GM19043 (cell line): ENCODE measurements at regions not wholly inside any gene's neighbourhood (a gene's known extent, or its start where the extent isn't known, plus 50 kb on each side); places are given as distances from the start of the nearest gene placed in this dataset.

Experiments
- ATAC-seq: cut with Tn5 transposase; IDR thresholded peaks from one replicate; pipeline ENCODE4 v1.9.1; 2021; ENCODE audit warnings: low read depth; ENCODE audit not compliant: unreplicated experiment

DNA sequence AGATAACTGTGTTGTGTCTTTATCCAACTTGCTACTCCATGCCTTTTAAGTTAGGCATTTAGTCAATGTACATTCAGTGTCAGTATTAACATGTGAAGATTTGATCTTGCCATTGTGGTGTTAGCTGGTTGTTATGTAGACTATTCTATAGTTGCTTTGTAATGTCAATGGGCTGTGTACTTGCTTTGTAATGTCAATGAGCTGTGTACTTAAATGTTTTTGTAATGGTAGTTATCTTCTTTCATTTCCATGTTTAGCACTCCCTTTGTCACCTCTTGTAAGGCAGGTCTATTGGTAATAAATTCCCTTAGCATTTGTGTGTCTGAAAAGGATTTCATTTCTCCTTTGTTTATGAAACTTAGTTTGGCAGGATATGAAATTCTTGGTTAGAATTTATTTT, 53.4 kb downstream of the MC4R start:
- ATAC-seq: no peak

DNA sequence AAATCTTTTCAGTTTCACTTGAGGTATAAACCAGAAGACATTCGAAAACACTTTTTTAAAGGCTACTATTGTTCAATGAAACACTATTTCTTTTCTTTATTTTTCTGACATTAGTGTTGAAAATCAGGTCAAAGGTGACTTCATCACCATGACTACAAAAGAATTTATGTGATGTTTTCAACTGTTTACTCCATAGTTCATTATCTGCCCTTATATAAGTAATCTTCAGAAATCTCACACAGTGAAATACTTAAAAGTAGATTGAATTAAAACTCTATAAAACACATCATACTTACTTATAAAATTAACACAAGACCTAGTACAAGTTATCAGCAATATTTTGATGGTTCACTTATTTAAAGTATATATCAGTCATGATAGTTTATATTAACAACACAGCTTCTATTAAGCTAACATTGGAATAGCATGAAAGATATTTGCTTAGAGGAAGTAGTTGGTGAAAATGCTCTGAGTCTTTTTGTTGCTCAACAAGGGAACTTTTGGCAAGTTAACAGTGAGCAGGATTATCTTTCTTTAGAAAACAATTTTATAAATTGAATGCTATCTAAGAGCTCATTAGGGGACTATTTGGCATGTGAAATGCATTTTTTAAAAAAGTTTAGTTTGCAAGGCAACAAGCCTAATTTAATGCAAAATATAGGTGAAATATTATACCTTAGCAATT, 60.8 kb downstream of the MC4R start:
- no peak for ATAC-seq

DNA sequence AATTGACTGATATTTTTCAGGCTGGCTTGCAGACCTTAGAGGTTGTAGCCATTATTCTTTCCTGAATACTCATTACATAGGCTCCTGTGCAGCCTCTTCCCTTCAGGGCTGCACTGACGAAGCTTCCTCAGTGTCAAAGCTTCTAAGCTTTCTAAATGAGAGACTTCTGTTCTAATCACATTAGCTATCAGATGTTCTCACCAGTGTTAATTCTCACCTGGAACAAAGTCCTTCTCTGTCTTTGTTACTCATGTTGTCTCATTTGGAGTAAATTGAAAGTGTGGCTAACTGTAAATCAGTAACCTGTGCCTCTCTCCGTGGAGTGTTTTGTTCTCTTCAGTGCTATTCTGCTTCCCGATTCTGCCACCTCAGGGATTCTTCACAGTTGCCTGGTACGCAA, 76.9 kb downstream of the MC4R start:
- no peak for ATAC-seq

DNA sequence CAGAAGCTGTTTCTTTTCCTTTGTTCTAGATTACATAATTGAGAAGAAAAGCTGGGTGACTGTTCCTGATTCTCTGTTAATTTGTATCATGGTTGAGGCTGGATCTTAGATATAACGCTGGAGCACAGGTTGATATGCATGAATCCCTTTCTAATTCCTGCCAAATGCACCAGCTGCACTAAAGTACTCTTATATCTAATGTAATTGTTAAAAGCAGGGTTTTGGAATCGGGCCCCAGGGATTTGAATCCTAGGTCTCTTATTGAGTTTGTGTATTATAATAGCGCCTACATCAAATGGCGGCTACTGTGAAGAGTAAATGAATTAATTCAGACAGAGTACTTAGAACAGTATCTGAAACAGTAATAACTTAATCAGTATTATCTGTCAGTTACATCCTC, 80.4 kb downstream of the MC4R start:
- no peak for ATAC-seq

DNA sequence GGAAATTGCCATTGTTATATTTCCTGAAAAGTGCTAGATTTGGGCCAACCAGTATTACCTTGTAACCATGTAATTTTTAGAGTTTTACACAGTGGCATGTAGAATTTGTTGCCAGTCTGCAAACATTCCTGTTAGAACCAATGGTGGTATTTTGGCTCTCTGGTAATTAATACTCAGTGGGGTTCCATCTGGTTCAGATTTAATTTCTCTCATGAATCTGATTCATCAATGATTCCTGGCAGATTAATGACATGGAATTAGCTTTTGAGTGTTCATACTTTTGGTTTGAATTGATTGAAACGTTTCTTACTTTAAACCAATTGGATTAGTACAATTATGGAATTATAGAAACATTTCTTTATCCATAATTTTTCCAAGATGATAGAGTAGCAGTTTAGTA, 93.2 kb downstream of the MC4R start:
- no peak for ATAC-seq

DNA sequence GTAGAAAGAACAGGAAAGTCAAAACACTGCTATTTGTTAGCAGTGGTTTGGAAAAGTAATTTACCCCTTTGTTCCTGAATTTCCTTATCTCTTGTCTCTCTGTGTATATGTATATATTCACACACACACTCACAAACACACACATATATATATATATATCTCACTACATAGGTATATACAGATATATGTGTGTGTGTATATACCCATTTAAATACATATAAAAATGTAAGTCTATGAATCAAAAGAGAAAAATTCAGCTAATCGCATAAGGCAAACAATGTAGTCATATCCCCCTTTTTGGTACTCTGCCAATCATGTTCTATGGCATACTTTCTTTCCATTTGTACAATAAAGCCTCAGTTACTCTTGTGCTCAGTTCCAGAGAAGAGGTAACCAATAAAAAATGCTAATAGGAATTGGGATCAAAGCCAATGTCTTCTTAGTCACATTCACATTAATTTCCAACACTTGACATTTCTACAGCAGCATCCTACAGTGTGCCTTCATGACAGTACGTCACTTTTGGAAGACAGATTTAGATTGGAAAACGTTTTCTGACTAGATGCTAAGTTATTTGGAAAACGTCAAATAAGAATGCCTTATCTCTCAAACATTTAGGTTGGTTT, 94.6 kb downstream of the MC4R start:
- no peak for ATAC-seq

DNA sequence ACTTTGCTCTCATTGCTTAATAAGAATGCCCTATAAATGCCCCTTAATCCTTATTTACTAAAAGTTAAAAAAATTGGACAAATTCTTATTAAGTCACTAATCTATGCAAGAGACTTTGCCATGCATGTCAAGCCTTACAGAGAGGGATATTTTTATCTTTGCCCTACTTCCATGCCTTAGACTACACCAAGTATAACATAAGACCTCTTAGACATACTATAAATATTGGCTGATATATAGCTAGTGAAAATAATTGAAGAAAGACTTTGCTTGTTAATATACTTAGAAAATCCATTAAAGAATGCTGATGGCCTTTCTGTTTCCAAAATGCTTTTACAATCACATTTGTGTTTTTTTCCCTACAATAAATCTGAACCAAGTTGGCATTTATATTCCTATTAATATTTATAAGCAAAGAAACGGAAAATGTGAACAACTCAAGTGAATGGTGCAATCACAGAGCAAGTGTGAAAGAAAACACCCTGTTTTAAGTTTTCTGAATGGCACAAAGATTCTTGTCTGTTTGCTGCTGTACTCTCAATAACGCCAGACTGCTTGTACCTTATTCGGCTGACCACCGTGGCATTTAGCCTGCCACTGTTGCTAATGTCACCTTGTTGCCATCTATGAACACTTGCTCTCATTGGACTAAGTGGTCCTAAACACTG, 105.0 kb downstream of the MC4R start:
- no peak for ATAC-seq

DNA sequence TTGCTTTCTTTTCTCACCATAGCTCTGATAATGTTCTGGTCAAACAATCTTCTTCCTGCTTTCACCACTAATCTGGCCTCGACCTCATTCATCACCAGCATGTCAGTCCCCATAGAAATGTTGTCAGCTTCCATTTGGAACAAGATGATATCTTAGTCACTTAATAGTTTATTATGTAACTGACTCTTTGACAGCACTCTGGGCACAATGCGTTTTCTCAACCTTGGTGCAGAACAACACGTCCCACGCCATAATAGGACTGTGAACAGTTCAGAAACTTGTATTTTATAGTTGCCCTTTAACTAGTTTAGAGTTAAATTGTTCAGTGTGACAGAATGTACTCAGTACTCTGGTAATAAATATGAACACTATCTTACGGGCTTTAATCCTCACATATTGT, 106.0 kb downstream of the MC4R start:
- ATAC-seq: no peak

DNA sequence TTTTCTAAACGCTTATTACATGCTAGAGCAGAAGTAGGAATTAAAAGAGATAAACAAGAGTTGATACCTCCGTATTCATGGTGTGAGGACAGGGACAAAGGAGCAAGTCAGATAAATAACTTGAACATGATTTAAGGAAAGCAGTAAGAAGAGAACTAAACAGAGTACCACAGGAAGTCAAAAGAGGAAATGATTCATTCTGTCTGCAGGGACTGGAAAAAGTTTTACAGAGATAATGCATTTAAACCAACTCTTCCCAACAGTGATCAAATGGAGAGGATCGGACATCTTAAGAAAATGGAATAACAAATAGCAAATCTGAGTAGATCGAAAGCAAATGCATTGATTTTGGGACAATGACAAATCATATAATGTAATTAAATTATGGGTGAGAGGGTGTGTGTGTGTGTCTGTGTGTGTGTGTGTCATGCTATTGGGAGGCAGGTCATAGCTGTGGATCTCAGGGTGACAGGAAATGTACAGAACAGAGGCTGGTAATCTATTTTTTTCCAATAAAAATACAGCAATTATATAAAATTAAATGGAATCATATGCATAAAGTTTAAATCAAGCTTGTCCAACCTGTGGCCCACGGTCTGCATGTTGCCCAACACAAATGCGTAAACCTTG, 113.4 kb downstream of the MC4R start:
- ATAC-seq: peak; percentile 81

DNA sequence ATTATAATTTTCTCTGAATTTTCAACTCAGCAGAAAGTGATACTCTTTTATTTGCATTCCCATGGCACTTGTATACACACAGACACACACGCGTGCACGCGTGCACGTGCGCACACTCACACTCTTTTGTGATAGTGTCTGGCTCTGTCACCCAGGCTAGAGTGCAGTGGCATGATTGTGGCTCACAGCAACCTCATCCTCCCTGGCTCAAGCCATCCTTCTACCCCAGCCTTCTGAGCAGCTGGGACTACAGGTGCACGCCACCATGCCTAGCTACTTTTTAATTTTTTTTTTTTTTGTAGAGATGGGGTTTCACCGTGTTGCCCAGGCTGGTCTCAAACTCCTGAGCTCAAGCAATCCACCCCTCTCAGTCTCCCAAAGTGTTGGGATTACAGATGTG, 123.2 kb downstream of the MC4R start:
- ATAC-seq: no peak

DNA sequence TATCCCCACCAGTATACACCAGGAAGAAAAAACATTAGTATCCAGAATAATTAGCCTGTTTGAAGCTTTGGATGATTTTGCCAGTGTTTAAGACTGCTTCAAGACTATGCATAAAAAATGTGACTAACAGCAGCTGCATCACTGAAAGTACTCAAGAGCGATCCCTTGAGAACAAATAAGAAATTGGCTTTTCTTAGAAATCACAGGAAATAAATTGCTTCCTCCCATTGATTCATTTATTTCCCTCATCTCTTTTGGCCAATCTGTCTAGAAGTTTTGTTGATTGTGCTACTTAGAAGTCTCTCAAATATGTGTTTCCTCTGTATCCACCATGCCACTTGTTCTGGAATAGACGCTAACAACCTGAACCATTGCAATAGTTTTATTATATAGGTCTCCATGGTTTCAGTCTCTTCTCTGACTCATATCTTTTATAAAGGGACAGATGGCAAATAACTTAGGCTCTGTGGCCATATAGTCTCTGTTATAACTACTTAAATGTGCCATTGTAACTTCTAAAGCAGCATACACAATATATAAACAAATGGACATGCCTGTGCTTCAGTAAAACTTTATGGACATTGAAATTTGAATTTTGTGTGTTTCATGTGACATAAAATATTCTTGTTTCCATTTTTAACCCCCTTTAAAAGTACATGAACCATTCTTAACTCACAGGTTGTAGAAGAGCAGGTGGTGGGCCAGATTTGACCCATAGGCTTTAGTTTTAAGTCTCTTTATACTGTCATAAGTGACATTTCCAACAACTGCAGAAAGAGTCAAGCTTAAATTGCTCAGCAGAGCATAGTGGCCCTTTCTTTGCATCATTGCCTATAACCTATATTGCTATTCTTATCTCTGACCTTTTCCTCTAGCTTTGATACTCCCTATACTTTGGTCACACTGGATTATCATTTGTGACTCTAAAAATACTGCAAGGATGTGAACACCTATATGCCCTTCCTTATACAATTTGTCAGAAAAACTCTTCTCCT, 123.9 kb downstream of the MC4R start:
- ATAC-seq: no peak

DNA sequence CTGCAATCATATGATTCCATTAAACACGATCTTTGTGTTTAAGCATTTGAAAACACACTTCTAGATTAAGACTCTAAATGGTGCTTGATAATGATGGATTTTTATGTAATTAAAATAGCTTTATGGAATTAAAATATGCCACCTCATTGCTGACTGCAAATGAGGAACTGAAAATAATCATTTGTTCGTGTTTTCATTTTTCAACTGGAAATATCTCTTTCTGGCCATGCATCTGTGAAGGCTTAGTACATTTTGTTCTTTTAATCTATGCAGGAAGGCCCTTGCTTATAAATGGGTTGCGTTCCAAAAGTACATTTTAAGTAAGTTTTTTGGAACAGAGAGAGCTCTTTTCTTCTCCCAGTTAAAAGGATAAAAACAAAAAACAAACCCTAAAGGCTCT, 125.5 kb downstream of the MC4R start:
- peak; percentile 56 for ATAC-seq

DNA sequence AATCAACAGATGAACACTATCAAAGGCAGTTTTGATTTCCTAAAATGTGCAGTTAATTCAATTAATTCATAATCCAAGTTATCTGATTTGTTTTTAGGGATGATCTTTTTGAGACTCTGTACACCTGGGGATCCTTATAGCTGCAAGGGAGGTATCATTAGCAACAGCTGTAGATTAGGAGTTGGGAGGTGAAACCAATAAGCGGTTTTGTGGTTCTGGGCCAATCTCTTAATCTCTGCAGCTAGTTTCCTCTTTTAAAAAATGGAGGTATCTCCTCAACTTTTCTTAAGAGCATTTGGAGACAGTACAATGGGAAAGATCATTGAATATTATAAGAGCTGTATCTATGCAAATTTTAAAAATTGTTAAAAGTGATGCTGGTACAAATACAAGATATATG, 126.0 kb downstream of the MC4R start:
- peak; percentile 70 for ATAC-seq

DNA sequence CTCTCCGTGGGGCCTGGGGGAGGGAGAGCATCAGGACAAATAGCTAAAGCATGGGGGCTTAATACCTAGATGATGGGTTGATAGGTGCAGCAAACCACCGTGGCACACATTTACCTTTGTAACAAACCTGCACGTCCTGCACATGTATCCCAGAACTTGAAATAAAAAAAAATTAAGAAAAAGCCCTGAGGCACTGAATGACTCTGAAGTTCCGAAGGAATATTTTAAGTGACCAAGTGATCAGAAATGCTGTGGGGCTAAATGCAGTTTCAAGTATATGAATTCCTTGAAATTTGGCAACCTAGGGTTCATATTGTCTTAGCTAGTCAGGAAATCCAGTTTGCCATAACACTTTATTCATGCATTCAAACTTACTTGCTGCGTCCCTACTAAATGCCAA, 127.5 kb downstream of the MC4R start:
- no peak for ATAC-seq

DNA sequence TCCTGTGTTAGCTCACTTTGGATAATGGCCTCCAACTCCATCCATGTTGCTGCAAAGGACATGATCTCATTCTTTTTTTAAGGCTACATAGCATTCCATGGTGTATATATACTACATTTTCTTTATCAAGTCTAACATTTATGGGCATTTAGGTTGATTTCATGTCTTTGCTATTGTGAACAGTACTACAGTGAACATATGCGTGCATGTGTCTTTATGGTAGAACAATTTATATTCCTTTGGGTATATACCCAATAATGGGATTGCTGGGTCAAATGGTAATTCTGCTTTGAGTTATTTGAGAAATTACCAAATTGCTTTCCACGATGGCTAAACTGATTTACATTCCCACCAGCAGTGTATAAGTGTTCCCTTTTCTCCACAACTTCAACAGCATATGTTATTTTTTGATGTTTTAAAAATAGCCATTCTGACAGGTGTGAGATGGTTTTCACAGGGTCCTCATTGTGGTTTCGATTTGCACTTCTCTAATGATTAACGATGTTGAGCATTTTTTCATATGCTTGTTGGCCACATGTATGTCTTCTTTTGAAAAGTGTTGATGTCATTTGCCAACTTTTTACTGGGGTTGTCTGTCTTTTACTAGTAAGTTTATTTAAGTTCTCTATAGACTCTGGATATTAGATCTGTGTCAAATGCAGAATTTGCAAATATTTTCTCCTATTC, 133.4 kb downstream of the MC4R start:
- peak; percentile 96 for ATAC-seq

DNA sequence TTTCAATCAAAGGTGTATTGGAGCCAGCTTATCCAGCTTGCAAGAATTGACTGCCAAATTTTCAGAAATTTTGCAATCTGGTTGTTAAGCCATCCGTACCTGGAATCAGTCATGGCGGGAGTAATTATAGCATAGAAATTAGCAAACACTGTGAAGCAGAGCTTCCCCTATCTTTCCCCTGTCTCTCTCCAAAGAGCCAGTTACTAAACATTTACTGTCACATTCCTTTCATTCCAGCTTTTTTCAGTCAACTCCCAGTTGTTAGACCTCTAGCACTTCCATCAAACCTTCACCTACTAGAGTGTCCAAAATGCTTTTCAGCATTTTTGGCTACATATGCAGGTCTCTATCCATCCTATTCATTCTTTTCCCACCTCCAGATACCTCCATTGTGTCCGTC, 137.4 kb downstream of the MC4R start:
- ATAC-seq: no peak

DNA sequence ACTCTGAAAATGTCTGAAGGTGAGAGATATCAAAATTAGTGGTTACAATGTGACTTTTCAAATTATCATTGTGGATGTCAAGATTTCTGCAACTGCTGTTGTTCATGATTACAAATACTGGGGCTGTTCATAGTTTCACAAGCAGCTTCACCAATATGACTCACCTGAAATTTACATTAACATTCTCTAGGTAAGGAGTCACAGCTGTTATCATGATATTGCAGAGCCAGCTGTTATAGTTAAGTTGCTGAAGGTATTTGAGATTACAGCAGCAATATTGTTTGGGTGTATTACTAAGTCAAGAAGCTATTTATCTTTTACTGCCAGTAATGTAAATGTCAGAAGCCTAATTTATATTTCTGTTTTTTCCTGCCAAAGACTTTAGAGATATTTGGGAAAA, 140.0 kb downstream of the MC4R start:
- ATAC-seq: no peak

DNA sequence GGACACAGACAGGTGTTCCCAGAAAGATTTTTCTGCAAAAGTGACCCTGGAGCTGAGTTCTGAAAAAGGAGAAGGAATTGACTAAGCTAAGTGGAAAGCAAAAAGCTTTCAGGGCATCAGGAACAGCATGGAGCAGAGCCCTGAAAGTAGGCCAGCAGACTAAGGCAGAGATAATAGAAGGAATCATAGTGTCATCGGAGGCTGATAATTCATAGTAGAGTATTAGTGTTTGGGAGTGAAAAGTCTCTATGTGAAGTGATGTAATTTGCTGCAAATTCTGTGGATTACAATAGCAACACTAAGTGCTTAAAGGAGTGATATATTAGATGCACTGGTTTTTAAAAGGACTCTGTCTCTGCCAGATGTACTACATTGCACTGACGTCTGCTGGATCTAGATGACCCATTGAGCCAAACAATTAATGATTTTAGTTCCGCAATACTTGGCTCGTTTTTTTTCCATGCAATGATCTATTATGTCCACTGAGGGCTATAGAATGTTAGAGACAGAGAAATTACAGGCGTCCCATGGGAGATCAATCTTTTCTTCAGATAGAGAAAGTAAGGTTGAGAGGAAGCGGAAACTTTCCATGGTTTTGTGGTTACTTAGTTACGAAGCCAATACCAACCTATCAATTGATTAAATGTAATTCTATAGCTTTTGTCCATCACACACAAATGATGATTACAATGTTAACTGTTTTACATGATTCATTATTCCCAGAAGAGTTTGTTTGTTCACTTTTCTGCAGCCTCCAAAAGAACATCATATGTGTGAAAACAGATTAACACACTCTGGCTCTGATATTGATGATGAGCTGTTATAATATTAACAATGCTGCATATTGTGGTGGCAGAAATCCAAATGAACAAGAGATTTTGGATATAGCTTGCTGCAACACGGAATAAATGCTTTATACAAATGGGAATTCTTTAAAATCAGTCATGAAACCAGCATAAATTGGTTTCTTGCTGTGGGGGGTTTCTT, 143.7 kb downstream of the MC4R start:
- ATAC-seq: no peak

DNA sequence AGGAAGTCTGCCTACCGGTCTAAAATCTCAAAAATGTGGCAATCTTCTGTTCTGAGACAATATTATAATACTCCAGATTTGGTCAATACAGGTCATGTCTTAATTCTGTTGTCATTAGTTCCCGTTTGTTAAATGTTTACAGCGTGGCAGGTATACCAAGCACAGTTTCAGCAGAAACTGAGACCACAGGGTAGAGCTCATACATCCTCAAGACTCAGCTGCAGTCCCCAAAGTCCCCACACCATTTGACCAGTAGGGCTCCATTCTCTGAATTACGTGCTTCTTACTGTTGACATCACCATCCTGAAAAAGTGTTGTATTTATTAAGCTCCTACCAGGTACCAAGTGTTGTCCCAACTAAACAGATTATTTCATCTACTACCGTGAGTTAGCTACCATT, 157.1 kb downstream of the MC4R start:
- ATAC-seq: no peak
